ENCODE measurements at regions not wholly inside any gene's neighbourhood (a gene's known extent, or its start where the extent isn't known, plus 50 kb on each side); places are given as distances from the start of the nearest gene placed in this dataset.

- Mint-ChIP-seq H3K27me3 (no peaks in the 10 kb centered on the region), H3K4me1 (ENCODE audit: unreplicated experiment) (peaks cover 6% of the 10 kb centered on the region), H3K27ac (no peak overlapping the region), H3K36me3 (peaks cover 3% of the 10 kb centered on the region), H3K4me3 (no peak overlapping the region), H3K9me3 (no peaks in the 10 kb centered on the region)
- no peak for TF ChIP-seq CTCF (conservative IDR thresholded peaks at IDR 0.05)
- DNase-seq (ENCODE audit: extremely low spot score, unreplicated experiment), result no peak
These were observed 487.9 kb downstream of the PCNX1 start for GRCh38 chr14:71395151-71395604.

GRCh38 chr14:71395636-71396035, 488.4 kb downstream of the PCNX1 start:
- Mint-ChIP-seq H3K27me3 (no peaks in the 10 kb centered on the region), H3K9me3 (no peaks in the 10 kb centered on the region), H3K27ac (no peak overlapping the region), H3K4me1 (ENCODE audit: unreplicated experiment) (peaks cover 9% of the 10 kb centered on the region), H3K4me3 (no peak overlapping the region), H3K36me3 (peaks cover 3% of the 10 kb centered on the region)
- no peak for DNase-seq (ENCODE audit: extremely low spot score, unreplicated experiment)
- TF ChIP-seq CTCF (conservative IDR thresholded peaks at IDR 0.05), result no peak

- Mint-ChIP-seq H3K27ac (no peak overlapping the region), H3K4me3 (no peak overlapping the region), H3K27me3 (no peaks in the 10 kb centered on the region), H3K36me3 (peaks cover 3% of the 10 kb centered on the region), H3K9me3 (no peaks in the 10 kb centered on the region), H3K4me1 (ENCODE audit: unreplicated experiment) (peaks cover 12% of the 10 kb centered on the region)
- no peak for DNase-seq (ENCODE audit: extremely low spot score, unreplicated experiment)
- no peak for TF ChIP-seq CTCF (conservative IDR thresholded peaks at IDR 0.05)
These were observed 488.9 kb downstream of the PCNX1 start for GRCh38 chr14:71396050-71396677.

GRCh38 chr14:71397371-71397770, 490.1 kb downstream of the PCNX1 start:
- H3K9me3 Mint-ChIP-seq, result no peaks in the 10 kb centered on the region
- H3K36me3 Mint-ChIP-seq, result no peaks in the 10 kb centered on the region

GRCh38 chr14:71398450-71398849, 491.2 kb downstream of the PCNX1 start:
- Mint-ChIP-seq H3K4me1 (ENCODE audit: unreplicated experiment) (peaks cover 12% of the 10 kb centered on the region), H3K27me3 (no peaks in the 10 kb centered on the region), H3K27ac (no peak overlapping the region), H3K36me3 (no peaks in the 10 kb centered on the region), H3K9me3 (no peaks in the 10 kb centered on the region), H3K4me3 (no peak overlapping the region)
- DNase-seq (ENCODE audit: extremely low spot score, unreplicated experiment), result no peak
- TF ChIP-seq CTCF (conservative IDR thresholded peaks at IDR 0.05), result no peak

More at GRCh38 chr14:71397371-71397770, 490.1 kb downstream of the PCNX1 start:
- DNase-seq (ENCODE audit: extremely low spot score, unreplicated experiment), result no peak
- Mint-ChIP-seq H3K27ac (no peak overlapping the region), H3K4me1 (ENCODE audit: unreplicated experiment) (peaks cover 12% of the 10 kb centered on the region), H3K4me3 (no peak overlapping the region), H3K27me3 (no peaks in the 10 kb centered on the region)
- no peak for TF ChIP-seq CTCF (conservative IDR thresholded peaks at IDR 0.05)

Measured in type B pancreatic cell (in vitro differentiated cells).